HG02852 (cell line): ENCODE measurements at regions not wholly inside any gene's neighbourhood (a gene's known extent, or its start where the extent isn't known, plus 50 kb on each side); places are given as distances from the start of the nearest gene placed in this dataset.

Experiments used
- ATAC-seq: cut with Tn5 transposase; IDR thresholded peaks from one replicate; pipeline ENCODE4 v1.9.1; 2021; ENCODE audit warnings: mild to moderate bottlenecking, moderate library complexity; ENCODE audit not compliant: unreplicated experiment

DNA sequence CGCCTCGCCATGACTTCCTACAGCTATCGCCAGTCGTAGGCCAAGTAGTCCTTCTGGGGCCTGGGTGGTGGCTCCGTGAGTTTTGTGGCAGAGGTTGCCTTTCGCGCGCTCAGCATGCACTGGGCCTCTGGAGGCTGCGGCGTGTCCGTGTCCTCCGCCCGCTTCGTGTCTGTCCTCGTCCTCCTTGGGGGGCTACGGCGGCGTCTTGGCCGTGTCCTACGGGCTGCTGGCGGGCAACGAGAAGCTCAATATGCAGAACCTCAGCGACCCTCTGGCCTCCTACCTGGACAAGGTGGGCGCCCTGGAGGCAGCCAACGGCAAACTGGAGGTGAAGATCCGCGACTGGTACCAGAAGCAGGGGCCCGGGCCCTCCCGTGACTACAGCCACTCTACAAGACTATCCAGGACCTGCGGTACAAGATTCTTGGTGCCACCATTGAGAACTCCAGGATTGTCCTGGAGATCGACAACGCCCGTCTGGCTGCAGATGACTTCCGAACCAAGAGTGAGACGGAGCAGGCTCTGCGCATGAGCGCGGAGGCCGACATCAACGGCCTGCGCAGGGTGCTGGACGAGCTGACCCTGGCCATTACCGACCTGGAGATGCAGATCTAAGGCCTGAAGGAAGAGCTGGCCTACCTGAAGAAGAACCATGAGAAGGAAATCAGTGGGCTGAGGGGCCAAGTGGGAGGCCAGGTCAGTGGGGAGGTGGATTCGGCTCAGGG, 296.3 kb downstream of the OGFRL1 start:
- no peak for ATAC-seq

DNA sequence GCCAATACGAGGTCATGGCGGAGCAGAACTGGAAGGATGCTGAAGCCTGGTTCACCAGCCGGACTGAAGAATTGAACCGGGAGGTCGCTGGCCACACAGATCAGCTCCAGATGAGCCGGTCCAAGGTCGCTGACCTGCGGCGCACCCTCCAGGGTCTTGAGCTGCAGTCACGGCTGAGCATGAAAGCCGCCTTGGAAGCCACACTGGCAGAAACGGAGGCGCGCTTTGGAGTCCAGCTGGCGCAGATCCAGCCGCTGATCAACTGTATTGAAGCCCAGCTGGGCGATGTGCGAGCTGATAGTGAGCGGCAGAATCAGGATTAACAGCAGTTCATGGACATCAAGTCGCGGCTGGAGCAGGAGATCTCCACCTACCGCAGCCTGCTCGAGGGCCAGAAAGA, 296.9 kb downstream of the OGFRL1 start:
- ATAC-seq = no peak

DNA sequence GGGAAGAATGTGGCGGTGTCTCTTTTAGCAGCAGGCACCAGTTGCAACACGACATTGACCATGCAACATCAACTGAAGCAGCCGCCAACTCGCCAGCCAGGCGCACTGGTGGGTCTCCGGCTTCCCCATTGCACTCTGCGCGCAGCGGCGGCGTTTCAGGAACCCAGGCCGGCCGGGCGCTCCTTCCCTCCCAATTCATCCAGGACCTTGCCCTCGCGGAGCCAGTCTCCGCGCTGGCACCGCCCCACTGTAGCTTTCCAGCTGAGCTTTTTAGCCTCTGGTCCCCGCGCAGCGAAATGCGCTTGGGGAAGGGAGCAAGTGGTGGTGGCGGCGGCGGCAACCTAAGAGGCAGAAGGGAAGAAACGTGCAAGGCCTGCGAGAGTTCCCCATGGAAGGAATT, 297.9 kb upstream of the RIMS1 start:
- no peak for ATAC-seq

DNA sequence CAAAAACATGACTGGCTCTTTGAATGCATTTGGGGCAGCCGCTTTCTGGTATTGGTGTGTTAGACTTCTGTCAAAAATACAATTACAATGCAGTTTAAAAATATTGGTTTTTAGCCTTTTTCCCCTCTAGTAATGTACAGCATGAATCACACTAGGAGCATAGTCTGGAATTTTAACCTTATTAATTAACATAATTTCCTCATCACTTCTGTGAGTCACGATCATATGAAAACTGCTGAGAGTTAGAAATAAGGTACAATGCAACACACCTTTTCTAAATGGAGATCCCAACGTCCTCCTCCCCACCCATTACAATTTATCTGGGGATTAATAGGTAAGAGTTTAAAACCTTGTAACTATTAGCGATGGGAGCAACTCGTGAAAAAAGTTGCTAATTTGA, 297.1 kb upstream of the RIMS1 start:
- ATAC-seq = no peak

DNA sequence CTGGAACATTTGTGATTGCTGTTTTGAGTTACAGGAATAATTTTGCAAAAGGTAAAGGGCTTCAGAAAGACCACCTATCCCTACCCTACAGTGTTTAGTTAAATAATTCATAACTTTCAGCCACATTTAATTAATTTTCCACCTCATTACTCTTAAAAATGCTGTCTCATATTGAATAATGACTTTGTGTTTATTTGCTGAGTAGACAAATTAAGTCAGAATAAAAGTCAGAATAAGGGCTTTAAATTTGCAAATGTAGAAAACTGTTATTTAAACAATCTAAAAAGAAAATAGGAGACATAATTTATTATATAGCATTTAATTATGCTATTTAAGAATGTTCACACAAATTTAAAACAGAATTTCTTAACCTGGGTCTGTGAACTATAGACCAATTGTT, 293.7 kb upstream of the RIMS1 start:
- no peak for ATAC-seq

DNA sequence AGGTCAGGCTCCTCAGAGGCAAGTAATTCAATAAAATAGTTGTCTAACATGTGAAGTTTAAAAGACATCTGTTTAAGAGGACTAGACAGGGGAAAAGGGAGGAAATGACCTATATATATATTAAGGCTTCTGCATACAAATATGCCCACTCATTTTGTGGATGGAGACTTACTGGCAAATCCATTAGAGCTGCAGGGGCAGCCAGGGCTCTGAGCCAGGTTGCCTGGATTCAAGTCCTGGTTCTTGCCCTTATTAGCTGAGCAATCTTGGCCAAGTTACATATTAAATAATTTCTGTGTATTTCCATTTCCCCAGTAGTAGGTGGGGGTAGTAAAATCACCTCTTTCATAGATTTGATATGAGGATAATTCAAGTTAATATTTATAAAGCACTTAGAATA, 287.0 kb upstream of the RIMS1 start:
- no peak for ATAC-seq

DNA sequence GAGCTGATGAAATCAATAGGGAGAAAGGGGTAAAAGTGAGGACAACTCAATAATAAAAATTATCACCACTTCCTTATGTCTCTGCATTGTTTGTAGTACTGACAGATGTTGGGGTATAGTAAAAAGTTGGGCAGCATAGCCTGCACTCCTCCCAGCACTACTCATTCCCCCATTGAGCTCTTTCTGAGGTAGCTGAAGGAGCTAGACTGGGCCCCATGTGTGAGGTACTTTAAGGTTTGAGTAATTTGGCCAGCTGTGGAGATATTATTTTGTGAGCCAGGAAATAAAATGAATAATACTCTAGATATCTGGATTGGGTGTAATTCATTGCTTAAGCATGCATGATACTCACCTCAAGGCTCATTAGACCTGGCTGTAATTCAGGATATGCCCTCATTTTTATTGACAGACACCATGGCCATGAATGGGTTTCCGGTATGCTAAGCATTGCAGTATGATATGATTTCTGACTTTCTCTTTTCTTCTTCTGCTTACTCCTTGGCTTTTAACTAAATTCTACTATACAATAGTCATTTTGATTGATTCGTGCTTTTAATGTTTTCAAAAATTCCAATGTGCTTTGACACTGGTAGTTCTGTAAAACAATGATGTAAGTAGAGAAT, 283.9 kb upstream of the RIMS1 start:
- no peak for ATAC-seq

DNA sequence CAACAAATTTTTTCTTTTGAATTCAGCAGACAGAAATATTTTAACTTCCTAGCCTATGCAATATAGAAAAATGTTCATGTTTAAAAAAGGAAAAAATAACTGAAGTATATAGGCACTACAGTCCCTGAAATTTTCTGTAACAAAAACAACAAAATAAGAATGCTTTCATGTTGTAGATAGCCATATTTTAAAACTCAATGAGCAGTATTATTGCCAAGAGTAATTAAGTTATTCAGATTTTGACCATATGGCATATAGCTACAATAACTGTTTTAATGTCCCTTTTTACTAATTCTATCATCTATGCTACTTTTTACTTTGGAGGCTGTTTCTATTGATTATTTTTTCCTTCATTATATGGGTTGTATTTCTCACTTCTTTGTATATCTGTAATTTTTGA, 283.3 kb upstream of the RIMS1 start:
- no peak for ATAC-seq

DNA sequence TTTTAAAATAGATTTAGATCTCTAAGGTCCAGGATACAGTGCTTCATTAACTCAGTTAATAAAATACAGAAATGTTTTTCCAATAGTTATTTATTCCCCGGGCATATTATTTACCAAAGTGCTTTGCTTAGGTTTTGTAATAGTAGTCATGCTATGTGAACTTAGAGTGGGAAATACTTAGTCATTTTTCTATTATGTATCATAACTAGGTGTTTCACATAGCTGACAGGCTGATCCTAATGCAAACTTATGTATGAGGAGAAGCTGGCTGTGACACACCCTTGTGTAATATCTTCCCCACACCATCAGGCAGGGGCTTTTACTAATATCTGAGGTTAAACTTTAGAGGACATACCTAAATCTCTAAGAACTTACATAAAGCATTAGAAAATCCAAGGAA, 277.7 kb upstream of the RIMS1 start:
- ATAC-seq = no peak

DNA sequence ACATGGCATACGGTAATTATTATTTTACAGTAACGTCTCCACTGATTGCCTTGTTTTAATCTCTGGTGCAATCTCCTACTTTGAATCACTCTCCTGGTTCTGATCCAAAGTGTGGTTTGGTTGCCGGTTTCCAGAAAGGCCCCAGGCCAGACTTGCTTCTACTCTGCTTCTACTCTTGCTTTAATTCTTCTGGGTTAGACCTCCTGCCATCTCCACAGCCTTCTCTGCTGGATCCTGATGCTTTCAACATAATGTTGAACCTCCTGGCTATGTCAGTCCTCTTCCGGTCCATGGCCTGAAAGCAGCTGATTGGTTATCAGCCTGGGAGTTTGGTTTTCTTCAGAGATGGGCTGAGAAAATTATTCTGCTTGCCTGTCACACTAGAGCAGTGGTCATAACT, 266.5 kb upstream of the RIMS1 start:
- no peak for ATAC-seq

DNA sequence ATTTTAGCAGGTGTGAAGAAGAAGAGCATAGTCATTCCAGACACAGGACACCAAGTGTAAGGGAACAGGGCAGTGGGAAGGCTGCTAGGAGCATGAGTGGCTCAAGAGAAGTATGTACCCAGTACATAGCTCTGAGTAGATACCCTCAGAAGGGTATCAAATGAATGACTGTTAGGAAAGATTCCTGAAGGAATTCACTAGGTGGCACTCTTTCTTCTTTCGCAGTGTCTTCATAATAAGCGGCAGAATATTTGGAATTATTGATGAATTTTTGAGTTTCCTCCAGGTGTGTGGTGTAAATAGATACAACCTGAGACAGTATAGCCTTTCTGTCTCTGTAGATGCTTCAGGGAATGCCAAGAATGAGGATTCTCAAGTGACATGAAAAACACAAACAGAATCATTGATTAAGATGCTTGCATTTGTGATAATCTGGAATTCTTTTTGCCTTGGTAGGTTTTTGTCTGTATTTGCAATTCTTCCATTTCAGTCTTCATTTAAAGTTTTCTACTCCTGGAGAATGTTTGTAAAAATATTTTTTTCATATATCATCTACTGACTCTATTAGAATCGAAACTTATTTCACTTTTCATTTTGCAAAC, 264.3 kb upstream of the RIMS1 start:
- no peak for ATAC-seq

DNA sequence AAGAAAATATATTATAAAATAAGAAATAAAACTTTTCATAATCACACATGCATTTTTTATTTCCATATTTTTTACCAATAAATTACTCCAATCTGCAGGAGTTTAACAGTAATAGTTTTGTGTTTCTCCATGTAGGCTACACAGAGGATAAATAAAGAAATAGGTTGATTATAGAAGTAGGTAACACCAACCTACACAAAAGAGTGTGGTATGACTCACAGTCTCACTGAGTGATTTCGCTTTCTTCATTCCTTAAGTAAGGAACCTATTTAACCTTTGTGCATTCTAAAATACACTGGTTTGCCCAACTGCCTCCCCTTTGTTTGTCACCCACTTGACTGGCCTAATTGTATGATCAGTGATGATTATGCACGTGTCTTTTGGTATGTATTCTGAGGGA, 244.2 kb upstream of the RIMS1 start:
- no peak for ATAC-seq

DNA sequence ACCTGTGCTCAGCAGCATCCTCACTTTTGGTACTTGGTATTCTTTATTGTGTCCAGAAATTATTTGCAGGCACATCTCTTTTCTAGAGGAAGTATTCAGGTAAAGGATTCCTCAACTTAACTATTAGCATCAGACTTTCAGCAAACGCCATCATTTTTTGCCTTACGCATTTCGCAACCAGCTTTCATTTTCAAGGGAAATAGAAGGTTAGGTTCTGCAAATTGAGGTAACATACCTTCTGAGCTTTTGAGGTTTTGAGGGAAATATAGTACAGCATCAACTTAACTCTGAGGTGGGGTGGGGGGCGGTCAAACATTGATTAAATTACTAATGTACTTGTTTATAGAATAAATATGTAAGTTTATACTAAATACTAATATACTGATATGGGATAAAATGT, 243.6 kb upstream of the RIMS1 start:
- no peak for ATAC-seq

DNA sequence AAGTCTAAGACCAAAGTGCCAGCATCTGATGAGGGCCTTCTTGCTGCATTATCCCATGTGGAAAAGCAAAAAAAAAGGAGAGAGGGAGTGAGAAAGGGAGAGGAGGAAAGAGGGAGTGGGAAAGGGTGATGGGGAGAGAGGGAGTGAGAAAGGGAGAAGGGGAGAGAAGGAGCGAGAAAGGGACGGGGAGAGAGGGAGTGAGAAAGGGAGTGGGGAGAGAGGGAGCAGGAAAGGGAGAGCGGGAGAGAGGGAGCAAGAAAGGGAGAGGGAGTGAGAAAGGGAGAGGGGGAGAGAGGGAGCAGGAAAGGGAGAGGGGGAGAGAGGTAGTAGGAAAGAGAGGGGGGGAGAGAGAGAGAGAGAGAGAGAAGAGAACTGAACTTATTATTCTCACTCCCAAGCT, 241.1 kb upstream of the RIMS1 start:
- no peak for ATAC-seq

DNA sequence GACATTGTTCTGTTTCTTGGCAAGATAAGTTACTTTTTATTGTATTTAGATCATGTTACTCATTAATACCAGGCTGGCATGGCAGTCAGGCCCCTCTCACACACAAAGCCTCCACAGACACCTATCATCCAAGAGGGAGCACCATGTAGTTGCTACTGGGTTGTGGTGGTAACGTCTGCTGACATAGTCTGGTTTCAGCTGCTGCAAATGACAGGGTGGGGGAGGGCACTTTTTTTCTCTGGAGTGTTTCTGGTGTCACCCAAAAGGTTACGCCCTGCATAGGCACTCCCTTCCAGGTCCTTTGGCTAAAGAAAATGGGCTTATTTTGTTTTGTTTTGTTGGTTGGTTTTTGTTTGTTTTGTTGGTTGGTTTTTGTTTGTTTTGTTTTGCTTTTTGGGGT, 236.4 kb upstream of the RIMS1 start:
- no peak for ATAC-seq

DNA sequence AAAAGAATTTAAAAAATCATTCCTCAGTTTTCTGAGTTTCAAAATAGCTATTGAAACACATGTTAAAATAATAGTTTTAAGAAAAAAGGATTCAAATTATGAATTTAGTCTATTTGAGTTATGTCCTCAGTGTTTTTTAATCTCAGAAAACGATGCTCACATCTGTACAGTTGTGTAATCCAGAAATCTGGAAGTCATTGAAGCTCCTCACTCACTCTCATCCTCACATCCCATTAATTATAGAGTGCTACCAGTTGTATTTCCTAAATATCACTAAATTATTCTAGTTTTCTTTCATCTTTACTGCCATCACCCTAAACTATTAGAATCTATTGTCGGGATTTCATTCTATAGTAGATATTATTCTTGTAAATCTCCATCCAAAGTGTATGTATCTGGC, 234.7 kb upstream of the RIMS1 start:
- no peak for ATAC-seq

DNA sequence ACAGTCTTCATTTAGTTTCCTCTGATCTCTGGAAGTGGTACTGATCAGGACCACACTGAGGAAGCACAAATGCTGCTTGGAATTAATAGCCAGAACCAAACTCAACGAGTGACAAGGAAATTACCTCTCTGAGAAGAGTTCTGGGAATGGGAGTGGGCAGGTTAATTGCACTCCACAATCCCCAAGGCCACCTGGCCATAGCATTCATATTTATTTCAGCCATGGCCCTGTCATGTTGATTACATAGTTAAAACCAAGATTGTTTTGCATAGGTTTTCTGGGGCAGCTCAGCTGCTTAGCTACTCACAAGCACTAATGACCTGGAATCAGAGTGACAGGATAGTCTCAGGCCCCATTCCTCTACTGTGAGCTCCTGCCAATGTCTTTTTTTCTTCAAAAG, 230.2 kb upstream of the RIMS1 start:
- ATAC-seq = no peak

DNA sequence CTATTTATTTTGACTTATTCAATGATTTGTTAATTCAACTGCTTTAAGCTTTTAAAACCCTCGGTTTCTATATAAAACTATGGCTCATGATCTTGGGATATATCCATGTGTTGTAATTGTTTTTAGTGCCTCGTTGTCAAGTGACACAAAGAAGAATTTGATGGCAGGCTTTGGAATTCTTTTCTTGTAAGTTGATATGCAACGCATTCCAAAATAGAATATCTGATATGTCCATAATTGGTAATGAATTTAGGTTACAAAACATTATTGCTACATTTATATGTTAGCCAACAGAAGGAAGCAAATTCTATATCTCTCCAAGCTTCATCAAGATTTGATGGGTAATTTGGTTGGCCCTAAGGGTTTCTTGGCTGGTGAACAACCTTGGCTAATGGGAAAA, 220.4 kb upstream of the RIMS1 start:
- ATAC-seq = no peak

DNA sequence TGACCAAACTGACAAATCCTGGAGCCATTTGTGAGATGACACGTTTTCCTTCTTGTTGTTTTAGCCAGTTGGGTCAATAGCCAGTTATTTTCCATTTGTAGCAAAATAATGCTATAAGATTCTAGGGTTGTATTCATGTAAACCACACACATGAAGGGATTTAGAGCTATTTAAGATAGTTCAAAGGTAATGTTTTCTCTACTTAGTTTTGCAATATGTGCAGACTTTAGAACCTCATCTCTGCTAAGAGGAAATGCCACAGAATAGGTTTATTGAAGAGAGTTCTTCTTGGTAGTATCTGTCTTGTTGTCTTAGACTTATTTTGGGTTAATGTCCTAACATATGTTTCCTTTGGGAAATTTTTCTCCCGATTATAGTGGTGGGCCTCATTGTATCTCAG, 213.5 kb upstream of the RIMS1 start:
- ATAC-seq = no peak

DNA sequence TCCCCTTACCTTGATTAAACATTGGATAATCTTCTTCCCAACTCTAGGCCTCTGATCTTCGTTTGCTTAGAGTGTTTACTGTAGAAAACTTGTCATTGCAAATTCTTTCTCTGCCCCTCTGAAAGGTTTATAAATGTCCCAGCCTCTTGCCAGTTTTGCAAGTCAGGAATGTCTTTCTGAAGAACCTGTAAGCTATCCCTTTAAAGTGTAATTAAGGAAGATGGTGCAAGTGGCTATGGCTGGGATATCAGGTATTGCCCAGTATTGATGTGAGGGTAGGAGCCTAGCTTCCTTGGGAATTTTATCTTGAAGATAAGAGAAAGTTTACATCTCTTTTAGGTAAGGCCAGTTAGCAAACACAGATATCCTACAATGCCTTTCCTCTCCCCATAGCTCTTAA, 211.0 kb upstream of the RIMS1 start:
- ATAC-seq = no peak

DNA sequence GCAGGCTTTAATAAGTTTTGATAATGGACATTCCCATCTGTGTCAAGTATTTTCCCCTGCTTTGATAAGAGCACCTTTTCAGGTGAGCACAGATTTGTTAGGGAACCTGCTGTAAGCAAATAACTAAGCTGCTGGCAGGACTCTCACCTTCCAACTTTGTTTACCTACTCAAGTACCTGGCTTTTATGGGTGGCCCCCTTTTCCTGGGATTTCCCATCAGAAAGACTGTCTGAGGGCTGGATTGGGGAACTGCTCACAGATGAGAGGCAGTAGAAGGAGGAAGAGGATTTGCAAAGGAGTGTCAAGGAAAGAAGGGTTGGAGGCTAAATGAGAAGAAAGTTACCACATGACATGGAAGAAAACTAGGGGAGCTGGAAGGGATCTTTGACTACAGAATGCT, 210.1 kb upstream of the RIMS1 start:
- ATAC-seq = no peak

DNA sequence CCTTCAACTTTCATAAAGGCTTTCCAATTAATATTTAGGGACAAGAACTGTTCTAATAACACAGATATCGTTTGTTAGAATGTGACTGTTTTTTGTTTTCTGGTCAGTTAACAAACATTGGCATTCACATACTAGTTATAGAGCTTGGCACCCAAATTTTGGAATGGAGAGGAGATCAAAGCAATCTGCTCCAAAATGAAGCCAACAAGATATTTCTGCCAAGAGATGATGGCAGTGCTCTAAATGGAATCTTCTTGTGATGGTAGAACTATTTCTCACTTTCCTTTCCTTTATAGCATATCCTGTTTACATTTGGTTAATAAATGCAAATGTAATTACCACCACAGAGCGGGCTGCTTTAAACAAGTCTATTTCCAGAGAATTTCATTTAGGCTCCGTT, 208.3 kb upstream of the RIMS1 start:
- no peak for ATAC-seq
